ENCODE measurements at regions not wholly inside any gene's neighbourhood (a gene's known extent, or its start where the extent isn't known, plus 50 kb on each side); places are given as distances from the start of the nearest gene placed in this dataset.

DNA sequence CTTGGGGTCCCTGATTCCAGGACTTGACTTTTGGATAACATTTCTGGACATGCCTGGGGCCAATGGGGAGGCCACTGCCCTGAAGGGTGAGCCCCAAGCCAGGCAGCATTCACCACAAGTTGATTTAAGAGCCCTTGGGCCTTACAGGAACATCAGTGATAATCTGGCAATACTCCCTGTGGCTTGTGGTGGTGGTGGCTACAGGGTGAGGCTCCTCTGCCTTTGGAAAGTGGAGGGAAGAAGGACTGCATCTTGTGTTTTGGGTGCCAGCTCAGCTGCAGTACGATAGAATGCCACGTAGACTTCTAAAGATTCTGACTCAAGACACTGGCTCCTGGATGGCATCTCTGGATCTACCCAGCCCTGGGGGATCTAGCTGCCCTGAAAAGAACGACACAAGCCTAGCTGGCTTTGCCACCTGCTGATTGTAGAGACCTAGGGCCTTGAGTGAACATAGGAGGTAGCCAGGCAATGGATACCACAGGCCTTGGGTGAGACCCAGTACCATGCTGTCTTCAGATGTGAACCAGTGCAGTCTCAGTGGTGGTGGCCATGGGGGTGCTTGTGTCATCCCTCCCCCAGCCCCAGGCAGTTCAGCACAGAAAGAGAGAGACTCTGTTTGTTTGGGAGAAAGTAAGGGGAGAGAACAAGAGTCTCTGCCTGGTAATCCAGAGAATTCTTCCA, 79.0 kb upstream of the DAP start:
- Histone ChIP-seq H3K4me3 (ENCODE audit: low read depth, low read length) (no peak overlapping the region), H3K36me3 (ENCODE audit: control insufficient read depth, insufficient read depth, low read length) (no peaks in the 10 kb centered on the region), H3K27me3 (ENCODE audit: control insufficient read depth, insufficient read depth, low read length) (no peaks in the 10 kb centered on the region)
- TF ChIP-seq, protein P1, sequence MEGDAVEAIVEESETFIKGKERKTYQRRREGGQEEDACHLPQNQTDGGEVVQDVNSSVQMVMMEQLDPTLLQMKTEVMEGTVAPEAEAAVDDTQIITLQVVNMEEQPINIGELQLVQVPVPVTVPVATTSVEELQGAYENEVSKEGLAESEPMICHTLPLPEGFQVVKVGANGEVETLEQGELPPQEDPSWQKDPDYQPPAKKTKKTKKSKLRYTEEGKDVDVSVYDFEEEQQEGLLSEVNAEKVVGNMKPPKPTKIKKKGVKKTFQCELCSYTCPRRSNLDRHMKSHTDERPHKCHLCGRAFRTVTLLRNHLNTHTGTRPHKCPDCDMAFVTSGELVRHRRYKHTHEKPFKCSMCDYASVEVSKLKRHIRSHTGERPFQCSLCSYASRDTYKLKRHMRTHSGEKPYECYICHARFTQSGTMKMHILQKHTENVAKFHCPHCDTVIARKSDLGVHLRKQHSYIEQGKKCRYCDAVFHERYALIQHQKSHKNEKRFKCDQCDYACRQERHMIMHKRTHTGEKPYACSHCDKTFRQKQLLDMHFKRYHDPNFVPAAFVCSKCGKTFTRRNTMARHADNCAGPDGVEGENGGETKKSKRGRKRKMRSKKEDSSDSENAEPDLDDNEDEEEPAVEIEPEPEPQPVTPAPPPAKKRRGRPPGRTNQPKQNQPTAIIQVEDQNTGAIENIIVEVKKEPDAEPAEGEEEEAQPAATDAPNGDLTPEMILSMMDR (IDR thresholded peaks at IDR 0.05; ENCODE audit: insufficient read depth, low read length, poor library complexity, severe bottlenecking): no peak
- no peak for DNase-seq (ENCODE audit: low read depth)

DNA sequence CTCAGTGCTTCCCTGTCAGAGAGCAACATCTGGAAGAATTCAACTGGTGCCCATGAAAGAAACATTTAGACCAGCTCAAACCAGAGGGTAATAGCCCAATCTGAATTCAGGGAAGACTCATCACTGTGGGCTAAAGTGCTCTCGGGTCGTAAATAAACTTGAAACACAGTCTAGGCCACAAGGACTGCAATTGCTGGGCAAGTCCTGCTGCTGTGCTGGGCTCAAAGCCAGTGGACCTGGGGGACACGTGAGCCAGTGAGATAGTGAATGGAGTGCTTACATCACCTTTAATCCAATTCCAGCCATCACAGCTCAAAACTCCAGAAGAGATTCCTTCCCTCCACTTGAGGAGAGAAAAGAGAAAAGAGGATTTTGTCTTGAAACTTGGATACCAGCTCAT, 78.1 kb upstream of the DAP start:
- Histone ChIP-seq H3K4me3 (ENCODE audit: low read depth, low read length) (no peak overlapping the region), H3K36me3 (ENCODE audit: control insufficient read depth, insufficient read depth, low read length) (no peaks in the 10 kb centered on the region), H3K27me3 (ENCODE audit: control insufficient read depth, insufficient read depth, low read length) (no peaks in the 10 kb centered on the region)
- TF ChIP-seq, protein P1 (IDR thresholded peaks at IDR 0.05; ENCODE audit: insufficient read depth, low read length, poor library complexity, severe bottlenecking): no peak
- no peak for DNase-seq (ENCODE audit: low read depth)

- TF ChIP-seq, protein P1 (IDR thresholded peaks at IDR 0.05; ENCODE audit: insufficient read depth, low read length, poor library complexity, severe bottlenecking): no peak
- no peak overlapping the region for H3K4me3 ChIP-seq (ENCODE audit: low read depth, low read length)
- H3K36me3 ChIP-seq (ENCODE audit: control insufficient read depth, insufficient read depth, low read length): no peaks in the 10 kb centered on the region
- DNase-seq (ENCODE audit: low read depth): no peak
- no peaks in the 10 kb centered on the region for H3K27me3 ChIP-seq (ENCODE audit: control insufficient read depth, insufficient read depth, low read length)
Observed at GRCh38 chr5:10838038-10838437, 77.0 kb upstream of the DAP start.

DNA sequence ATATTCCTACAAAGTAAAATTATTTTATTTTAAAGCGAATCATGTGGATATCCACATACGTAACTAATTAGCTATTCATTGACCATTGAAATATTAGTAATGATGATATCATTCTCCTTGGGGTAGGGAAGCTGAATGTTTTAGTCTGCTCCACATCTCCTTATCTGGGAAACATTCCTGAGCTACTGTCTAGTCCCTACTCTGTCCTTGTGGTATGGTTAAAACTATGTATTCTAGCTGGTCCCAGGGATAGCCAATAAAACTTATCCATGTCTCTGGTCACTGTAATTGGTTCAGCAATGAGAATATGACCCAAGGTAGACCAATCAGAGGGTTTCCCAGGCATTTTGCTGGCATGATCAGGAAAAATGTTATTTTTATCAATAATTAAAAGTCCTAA, 76.0 kb upstream of the DAP start:
- no peaks in the 10 kb centered on the region for H3K36me3 ChIP-seq (ENCODE audit: control insufficient read depth, insufficient read depth, low read length)
- H3K27me3 ChIP-seq (ENCODE audit: control insufficient read depth, insufficient read depth, low read length): no peaks in the 10 kb centered on the region
- TF ChIP-seq, protein P1 (IDR thresholded peaks at IDR 0.05; ENCODE audit: insufficient read depth, low read length, poor library complexity, severe bottlenecking): no peak
- DNase-seq (ENCODE audit: low read depth): no peak
- H3K4me3 ChIP-seq (ENCODE audit: low read depth, low read length): no peak overlapping the region

DNA sequence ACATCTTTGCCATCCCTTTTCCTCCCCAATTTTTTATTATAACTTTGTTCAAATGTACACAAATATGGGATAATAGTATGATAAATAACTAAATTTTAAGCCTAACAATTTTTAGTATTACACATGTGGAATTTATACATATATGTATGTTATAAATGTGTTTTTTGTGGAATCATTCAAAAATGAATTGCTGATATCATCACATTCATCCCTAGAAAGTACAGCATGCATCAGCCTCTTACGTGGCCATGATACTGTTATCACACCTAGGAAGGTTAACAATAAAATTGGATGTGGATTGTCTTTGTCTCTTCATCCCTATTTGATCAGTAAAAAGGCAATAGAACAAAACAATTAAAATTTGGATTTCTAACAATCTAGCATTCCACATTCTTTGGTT, 73.7 kb upstream of the DAP start:
- TF ChIP-seq, protein P1 (IDR thresholded peaks at IDR 0.05; ENCODE audit: insufficient read depth, low read length, poor library complexity, severe bottlenecking): no peak
- Histone ChIP-seq H3K27me3 (ENCODE audit: control insufficient read depth, insufficient read depth, low read length) (no peaks in the 10 kb centered on the region), H3K36me3 (ENCODE audit: control insufficient read depth, insufficient read depth, low read length) (no peaks in the 10 kb centered on the region), H3K4me3 (ENCODE audit: low read depth, low read length) (no peak overlapping the region)
- no peak for DNase-seq (ENCODE audit: low read depth)

DNA sequence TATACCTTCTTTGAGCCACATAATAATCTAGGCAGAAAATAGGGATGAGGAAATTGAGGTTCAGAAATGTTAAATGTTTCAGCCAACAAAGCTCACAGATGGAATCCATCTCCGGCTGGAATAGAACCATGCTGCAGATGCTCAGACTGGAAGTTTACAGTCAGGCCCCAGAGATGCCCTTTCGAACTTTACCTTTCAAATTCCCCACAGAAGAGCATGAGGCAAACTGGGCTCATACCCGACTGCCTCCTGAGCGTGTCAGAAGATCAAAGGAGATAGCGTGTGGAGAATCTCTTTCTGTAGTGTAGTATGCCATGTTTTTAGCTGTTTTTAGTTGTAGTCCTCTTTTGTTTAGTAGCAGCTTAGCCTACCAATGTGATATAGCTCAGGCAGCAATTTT, 72.0 kb upstream of the DAP start:
- H3K4me3 ChIP-seq (ENCODE audit: low read depth, low read length): no peak overlapping the region
- no peaks in the 10 kb centered on the region for H3K27me3 ChIP-seq (ENCODE audit: control insufficient read depth, insufficient read depth, low read length)
- TF ChIP-seq, protein P1 (IDR thresholded peaks at IDR 0.05; ENCODE audit: insufficient read depth, low read length, poor library complexity, severe bottlenecking): no peak
- H3K36me3 ChIP-seq (ENCODE audit: control insufficient read depth, insufficient read depth, low read length): no peaks in the 10 kb centered on the region
- no peak for DNase-seq (ENCODE audit: low read depth)

Measured in kidney epithelial cell (primary cell).